ENCODE measurements at regions not wholly inside any gene's neighbourhood (a gene's known extent, or its start where the extent isn't known, plus 50 kb on each side); places are given as distances from the start of the nearest gene placed in this dataset.

- TF ChIP-seq ZNF274 (IDR thresholded peaks at IDR 0.05; ENCODE audit: low read depth, low read length), result no peak
- TF ChIP-seq YY1 (IDR thresholded peaks at IDR 0.05; ENCODE audit: insufficient read depth, insufficient read length), result no peak
- no peak for TF ChIP-seq SUZ12 (IDR thresholded peaks at IDR 0.05; ENCODE audit: extremely low read depth, insufficient read depth, insufficient read length)
Measured at GRCh38 chr13:40230833-40231266, 435.6 kb downstream of the FOXO1 start.
